ENCODE measurements at regions not wholly inside any gene's neighbourhood (a gene's known extent, or its start where the extent isn't known, plus 50 kb on each side); places are given as distances from the start of the nearest gene placed in this dataset.

- DNase-seq = no peak
Measured at GRCh38 chr6:92216717-92217116, 1202.6 kb downstream of the EPHA7 start.

GRCh38 chr6:92201618-92202017 is 1217.7 kb downstream of the EPHA7 start:
- no peak for DNase-seq

DNA sequence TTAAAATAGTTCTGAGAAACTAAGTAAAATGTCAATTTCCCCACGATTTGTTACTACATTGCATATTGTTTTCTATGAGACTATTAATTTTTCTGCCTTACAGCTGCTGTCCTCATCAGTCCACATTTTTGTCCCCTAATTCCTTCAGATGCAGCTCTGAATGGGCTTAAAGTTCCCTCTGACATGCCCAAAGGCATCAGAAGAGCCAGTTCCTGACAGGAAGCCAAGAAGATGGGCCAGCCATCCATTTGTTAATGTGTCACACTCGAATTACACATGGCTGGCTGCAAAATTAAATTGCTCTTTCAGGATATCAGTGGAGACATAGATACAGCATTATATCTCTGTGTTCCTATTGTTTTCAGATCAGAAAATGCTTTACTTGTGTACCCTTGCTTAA is 1223.0 kb downstream of the EPHA7 start:
- no peak for DNase-seq

- no peak for DNase-seq
Measured at GRCh38 chr6:92195796-92196195, 1223.6 kb downstream of the EPHA7 start.

DNA sequence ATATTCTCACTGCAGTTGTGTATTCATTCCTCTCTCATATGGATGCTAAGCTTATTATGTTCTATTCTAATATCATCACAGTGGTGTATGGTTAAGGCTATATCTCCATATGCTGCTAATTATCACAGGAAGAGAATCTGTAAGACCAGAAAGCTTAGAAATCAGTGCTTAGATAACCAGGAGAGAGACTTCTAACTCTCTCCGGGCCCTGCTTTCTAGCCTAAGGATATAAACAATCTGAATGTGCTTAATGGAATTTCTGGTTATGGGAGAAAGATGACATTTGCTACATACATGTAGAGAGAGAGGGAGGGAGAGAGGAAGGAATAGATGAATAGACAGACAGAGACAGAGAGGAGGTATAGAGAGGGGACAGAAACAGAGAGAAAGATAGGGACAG is 1231.3 kb downstream of the EPHA7 start:
- no peak for DNase-seq

DNA sequence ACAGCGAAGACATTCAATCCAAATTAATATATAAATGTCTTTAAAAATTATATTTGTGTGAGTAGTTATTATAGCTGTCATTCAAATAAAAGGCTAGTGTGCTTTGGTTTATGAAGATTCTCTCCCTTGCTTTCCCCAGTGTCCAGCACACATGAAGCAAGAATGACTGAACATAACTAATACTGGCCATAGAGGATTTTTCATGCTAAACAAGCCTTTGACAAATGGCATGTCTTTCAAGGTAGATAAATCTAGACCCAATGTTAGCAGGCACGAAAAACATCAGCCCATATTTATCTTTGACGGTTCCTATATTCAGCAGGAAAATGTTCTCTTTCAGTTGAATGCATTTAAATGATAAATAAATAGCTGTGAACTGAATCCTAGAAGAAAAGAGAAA is 1234.4 kb downstream of the EPHA7 start:
- DNase-seq = no peak

DNA sequence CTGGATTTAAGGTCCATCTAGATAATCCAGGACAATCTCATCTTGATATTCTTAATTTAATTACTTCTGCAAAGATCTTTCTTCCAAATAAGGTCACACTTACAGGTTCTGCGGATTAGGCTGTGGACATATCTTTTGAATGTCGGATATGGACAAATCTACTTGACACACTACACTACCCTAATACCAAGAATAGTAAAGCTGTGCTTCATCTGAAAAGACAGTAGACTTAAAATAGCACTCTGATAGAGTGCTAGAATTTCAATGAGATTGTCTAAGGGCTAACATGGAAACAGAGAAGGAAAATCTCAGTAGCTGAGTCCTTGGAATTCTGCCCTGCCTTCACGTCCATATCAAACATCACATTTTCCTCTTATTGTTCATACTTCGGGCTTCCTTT is 1238.0 kb downstream of the EPHA7 start:
- DNase-seq = no peak

GRCh38 chr6:92180090-92180489 is 1239.3 kb downstream of the EPHA7 start:
- no peak for DNase-seq

DNA sequence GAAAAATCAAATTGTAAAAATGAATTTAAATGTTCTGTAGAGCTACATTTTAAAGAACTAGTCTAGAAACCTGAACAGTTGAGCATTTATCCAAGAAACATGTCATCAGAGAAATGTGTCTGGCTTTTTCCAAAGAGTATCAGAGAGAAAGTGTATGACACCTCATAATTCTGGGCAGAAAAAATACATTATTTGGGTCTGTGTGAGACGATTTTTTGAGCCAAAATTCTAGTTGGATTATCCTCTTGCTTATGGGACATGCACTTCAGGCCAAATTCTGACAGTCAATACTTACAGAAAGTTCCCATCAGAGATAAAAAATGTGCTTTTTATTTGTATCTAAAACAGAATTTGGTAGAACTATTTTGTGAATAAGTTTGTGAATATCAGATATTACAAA is 1242.7 kb downstream of the EPHA7 start:
- DNase-seq = no peak

GRCh38 chr6:92174398-92175073 is 1244.8 kb downstream of the EPHA7 start:
- DNase-seq = no peak

GRCh38 chr6:92169506-92169905 is 1249.9 kb downstream of the EPHA7 start:
- no peak for DNase-seq

GRCh38 chr6:92166666-92167065 is 1252.7 kb downstream of the EPHA7 start:
- no peak for DNase-seq

GRCh38 chr6:92161953-92162352 is 1257.4 kb downstream of the EPHA7 start:
- DNase-seq = no peak

- no peak for DNase-seq
Measured at GRCh38 chr6:92160226-92160625, 1259.1 kb downstream of the EPHA7 start.

DNA sequence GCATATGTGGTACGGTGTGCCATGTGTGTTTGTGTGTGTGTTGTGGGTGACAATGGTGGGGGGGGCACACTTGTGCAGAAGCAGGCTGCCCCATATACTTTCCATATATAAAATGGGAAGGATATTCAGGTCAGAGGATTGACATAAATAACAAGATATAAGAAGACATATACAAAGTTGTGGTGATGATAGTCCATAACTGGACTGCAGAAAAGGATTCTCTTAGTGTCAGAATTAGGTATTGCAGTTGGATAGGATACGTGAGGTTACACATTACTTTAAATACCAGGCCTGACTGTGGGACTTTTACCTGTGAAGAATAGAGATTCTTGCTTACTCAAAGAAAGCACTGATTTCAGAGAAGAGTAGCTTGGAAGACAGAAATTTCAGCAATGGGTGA is 1260.3 kb downstream of the EPHA7 start:
- no peak for DNase-seq

GRCh38 chr6:92150553-92150952 is 1268.8 kb downstream of the EPHA7 start:
- no peak for DNase-seq

- no peak for DNase-seq
Measured at GRCh38 chr6:92147246-92147645, 1272.1 kb downstream of the EPHA7 start.

GRCh38 chr6:92139601-92140000 is 1279.8 kb downstream of the EPHA7 start:
- DNase-seq = no peak

- no peak for DNase-seq
Measured at GRCh38 chr6:92132957-92133356, 1286.4 kb downstream of the EPHA7 start.

- DNase-seq = no peak
Measured at GRCh38 chr6:92132457-92132856, 1286.9 kb downstream of the EPHA7 start.

GRCh38 chr6:92130944-92131343 is 1288.4 kb downstream of the EPHA7 start:
- DNase-seq = no peak

DNA sequence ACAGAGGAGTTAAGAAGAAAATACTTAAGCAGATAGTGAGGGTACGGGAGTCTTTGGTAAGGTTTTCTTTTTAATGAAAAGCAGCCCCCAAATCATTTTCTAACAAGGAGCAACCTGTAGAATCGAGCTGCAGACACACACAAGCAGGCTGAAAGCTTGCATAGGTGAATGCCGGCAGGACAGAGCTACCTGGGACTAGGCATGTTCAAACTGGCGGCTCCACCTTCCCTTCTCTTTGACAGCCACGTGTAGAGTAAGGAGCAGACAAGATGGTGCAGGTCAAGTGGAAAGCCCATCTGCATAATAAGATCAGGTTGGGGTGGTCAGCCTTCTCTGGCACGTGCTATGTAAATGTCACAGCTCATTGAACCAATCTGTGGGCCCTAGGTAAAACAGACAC is 1292.4 kb downstream of the EPHA7 start:
- DNase-seq = no peak

- DNase-seq = no peak
Measured at GRCh38 chr6:92126088-92126487, 1293.3 kb downstream of the EPHA7 start.

DNA sequence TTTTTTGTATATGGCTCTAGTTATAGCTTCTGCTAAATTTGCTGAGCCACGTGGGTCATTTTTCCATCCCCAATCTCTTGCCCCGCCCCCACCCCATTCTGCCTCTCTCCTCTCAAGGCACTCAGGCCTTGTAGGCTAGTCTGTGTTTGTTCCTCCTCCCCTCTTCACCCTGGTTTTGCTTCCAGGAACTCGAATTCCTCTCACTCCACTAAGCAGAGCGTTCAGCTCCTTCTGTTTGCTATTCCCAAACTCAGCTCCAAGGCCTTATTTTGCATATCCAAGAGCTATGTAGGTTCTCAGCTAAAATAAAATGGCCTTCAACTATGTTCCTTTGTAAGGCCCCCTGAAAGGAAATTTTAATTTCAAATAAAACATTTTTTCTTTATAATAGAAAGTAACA is 1293.7 kb downstream of the EPHA7 start:
- no peak for DNase-seq

- DNase-seq = no peak
Measured at GRCh38 chr6:92124200-92124651, 1295.1 kb downstream of the EPHA7 start.
